Naive thymus-derived CD4-positive, alpha-beta T cell (primary cell): ENCODE measurements at regions not wholly inside any gene's neighbourhood (a gene's known extent, or its start where the extent isn't known, plus 50 kb on each side); places are given as distances from the start of the nearest gene placed in this dataset.
"Not testable (repeated sequence)": the region's sequence is repeated elsewhere in the genome, so short reads cannot be mapped to it uniquely, and the experiment has no call there.

Experiments
- ATAC-seq: fragments of 150-1000 bp; cut with Tn5 transposase; 2 replicates; pipeline ENCODE4 v1.10.0; 2021; ENCODE audit warnings: mild to moderate bottlenecking, moderate library complexity
- CTCF ChIA-PET: fragments of 350-600 bp; sonication (Branson Sonifier 250); formaldehyde crosslinking; loops from one replicate; lab custom pipeline; 2021; ENCODE audit warnings: antibody characterized with exemption; lab: Charles Lee
- POLR2A ChIA-PET: fragments of 350-600 bp; sonication (Branson Sonifier 250); formaldehyde crosslinking; loops from one replicate; lab custom pipeline; 2021; ENCODE audit warnings: antibody characterized with exemption, inconsistent platforms; lab: Charles Lee
- DNase-seq, 9 donors: peaks; one replicate each; pipeline versions ENCODE4 v3.0.0 to v3.0.0-alpha.2; 2020 to 2022; ENCODE audit warnings: mixed read lengths in 1 of 9
- H3K27ac ChIP-seq: one replicate; pipeline ENCODE4 v1.7.0; 2013; ENCODE audit warnings: mild to moderate bottlenecking, low read depth, low read length, moderate library complexity
- H3K27me3 ChIP-seq, 2 donors: one replicate each; pipeline ENCODE4 v1.7.0; 2013; ENCODE audit warnings: low read length in 2 of 2, mild to moderate bottlenecking in 2 of 2, moderate library complexity in 2 of 2; ENCODE audit not compliant: control insufficient read depth in 2 of 2, insufficient read depth in 2 of 2
- H3K36me3 ChIP-seq, 3 experiments: 1 replicate in 2 of 3; 2 replicates in 1 of 3; pipeline ENCODE4 v1.7.0; 2013; ENCODE audit warnings: low read length in 3 of 3, mild to moderate bottlenecking in 3 of 3, moderate library complexity in 1 of 3; ENCODE audit not compliant: insufficient read depth in 3 of 3, control insufficient read depth in 2 of 3
- H3K4me1 ChIP-seq, 2 donors: one replicate each; pipeline ENCODE4 v1.7.0; 2013; ENCODE audit warnings: low read length in 2 of 2, mild to moderate bottlenecking in 2 of 2, moderate library complexity in 1 of 2; ENCODE audit not compliant: control insufficient read depth in 2 of 2, insufficient read depth in 2 of 2
- H3K4me3 ChIP-seq: 2 replicates; pipeline ENCODE4 v1.7.0; 2013; ENCODE audit warnings: mild to moderate bottlenecking, low read length
- H3K9me3 ChIP-seq, 3 experiments: 1 replicate in 2 of 3; 2 replicates in 1 of 3; pipeline ENCODE4 v1.7.0; 2013; ENCODE audit warnings: low read length in 3 of 3; ENCODE audit not compliant: control insufficient read depth in 2 of 3
- H3K27ac Mint-ChIP-seq, 9 donors: one replicate each; pipeline ENCODE4 v1.8.0; 2020 to 2022; ENCODE audit warnings: mixed read lengths in 9 of 9, mild to moderate bottlenecking in 8 of 9, moderate library complexity in 5 of 9, inconsistent platforms in 2 of 9
- H3K27me3 Mint-ChIP-seq, 5 donors: one replicate each; pipeline ENCODE4 v1.8.0; 2021 to 2022; ENCODE audit warnings: mixed read lengths in 5 of 5, mild to moderate bottlenecking in 1 of 5
- H3K36me3 Mint-ChIP-seq, 5 donors: one replicate each; pipeline ENCODE4 v1.8.0; 2020 to 2022; ENCODE audit warnings: mixed read lengths in 5 of 5, mild to moderate bottlenecking in 3 of 5, inconsistent platforms in 1 of 5
- H3K4me1 Mint-ChIP-seq, 7 donors: one replicate each; pipeline ENCODE4 v1.8.0; 2020 to 2022; ENCODE audit warnings: mixed read lengths in 7 of 7, mild to moderate bottlenecking in 3 of 7, inconsistent platforms in 1 of 7
- H3K4me3 Mint-ChIP-seq, 10 donors: one replicate each; pipeline ENCODE4 v1.8.0; 2020 to 2022; ENCODE audit warnings: mild to moderate bottlenecking in 10 of 10, mixed read lengths in 10 of 10, moderate library complexity in 6 of 10, inconsistent platforms in 2 of 10
- H3K9me3 Mint-ChIP-seq, 11 donors: one replicate each; pipeline ENCODE4 v1.8.0; 2020 to 2022; ENCODE audit warnings: mixed read lengths in 11 of 11, mild to moderate bottlenecking in 4 of 11, inconsistent platforms in 1 of 11, moderate library complexity in 1 of 11
- intact Hi-C, 2 donors: fragments of 100-400 bp; cut with micrococcal nuclease; formaldehyde crosslinking; loops; one replicate each; pipeline ENCODE4 v1.15.1; 2023

DNA sequence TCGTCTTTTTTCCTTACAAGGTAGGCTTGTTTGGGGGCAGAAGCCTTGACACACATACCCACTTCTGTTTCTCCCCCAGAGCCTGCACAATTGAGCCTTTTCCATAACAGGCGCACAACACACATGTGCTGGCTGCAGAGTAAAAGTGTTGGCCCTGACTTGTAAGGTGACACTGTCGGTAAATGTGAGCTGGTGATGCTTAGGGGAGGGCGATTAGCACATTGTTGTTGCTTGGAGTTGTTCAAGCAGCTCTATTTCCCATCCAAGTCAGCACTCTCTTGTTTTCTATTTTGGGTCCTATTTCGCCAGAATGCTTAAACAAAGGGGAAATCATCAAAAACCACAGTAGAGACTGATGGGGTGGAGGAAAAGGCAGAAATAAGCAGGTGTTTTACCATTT is 51.9 kb upstream of the PTPRJ start:
- Mint-ChIP-seq H3K27me3 (peaks cover 0 to 2% (median 0%) of the 10 kb centered on the region in 5 donors), H3K36me3 (no peaks in the 10 kb centered on the region), H3K4me1 (peaks cover 6 to 26% (median 15%) of the 10 kb centered on the region in 7 donors), H3K4me3 (peak overlapping the region in 4 of 10 donors; percentile 1 to 37 (median 16)), H3K27ac (peak overlapping the region in 2 of 9 donors; percentile 1 to 77), H3K9me3 (no peaks in the 10 kb centered on the region)
- Histone ChIP-seq H3K4me3 (no peak overlapping the region), H3K9me3 (no peaks in the 10 kb centered on the region), H3K36me3 (no peaks in the 10 kb centered on the region), H3K4me1 (peaks cover 0 to 5% of the 10 kb centered on the region in 2 donors), H3K27me3 (no peaks in the 10 kb centered on the region), H3K27ac (no peak overlapping the region)
- ATAC-seq (peak; percentile 22), DNase-seq (no peak)
- intact Hi-C loops = no loop called here
- ChIA-PET POLR2A (no interaction called here), CTCF (no interaction called here)

DNA sequence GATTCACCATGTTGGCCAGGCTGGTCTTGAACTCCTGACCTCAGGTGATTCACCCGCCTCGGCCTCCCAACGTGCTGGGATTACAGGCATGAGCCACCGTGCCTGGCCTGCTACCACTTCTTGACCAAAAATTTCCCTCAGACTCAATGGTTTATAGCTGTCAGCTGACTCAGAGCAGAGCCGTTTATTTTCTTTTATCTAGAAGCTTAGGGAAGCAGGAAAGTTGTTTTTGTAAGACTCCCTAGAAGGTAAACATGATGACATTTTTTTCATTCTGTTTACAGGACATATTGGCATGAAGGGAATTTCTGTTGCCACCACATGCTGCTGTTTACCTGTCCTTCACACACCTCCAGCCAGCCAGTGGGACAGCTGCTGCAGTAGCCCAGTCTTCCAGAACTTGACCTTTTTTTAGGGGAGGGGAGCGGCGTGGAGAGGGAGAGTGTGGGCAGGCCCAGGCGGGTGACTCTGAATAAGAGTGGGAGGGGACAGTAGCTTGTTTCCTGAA is 56.1 kb upstream of the PTPRJ start:
- no peak overlapping the region for H3K27ac ChIP-seq
- ATAC-seq (no peak), DNase-seq (no peak)
- no peaks in the 10 kb centered on the region for H3K27me3 ChIP-seq
- H3K36me3 Mint-ChIP-seq = peaks cover 0 to 2% (median 0%) of the 10 kb centered on the region in 5 donors
- intact Hi-C loops = loop anchor here (5.0 kb wide), 2 partner anchors 37 to 62 kb away; no protein-coding TSS in a partner anchor
- H3K9me3 ChIP-seq = no peaks in the 10 kb centered on the region
- H3K4me3 Mint-ChIP-seq = peak overlapping the region in 1 of 10 donors; percentile 5
- ChIA-PET CTCF (interaction anchor here (1.7 kb wide), 1 partner anchor 185 kb away, joined by 6 read pairs; no protein-coding TSS in a partner anchor), POLR2A (interaction anchor here (1.1 kb wide), 1 partner anchor 9 kb away, joined by 4 read pairs; no protein-coding TSS in a partner anchor)
- H3K9me3 Mint-ChIP-seq = no peaks in the 10 kb centered on the region
- peaks cover 28 to 50% (median 42%) of the 10 kb centered on the region in 7 donors for H3K4me1 Mint-ChIP-seq
- peaks cover 23 to 27% of the 10 kb centered on the region in 2 donors for H3K4me1 ChIP-seq
- no peak overlapping the region for H3K4me3 ChIP-seq
- H3K27me3 Mint-ChIP-seq = peaks cover 0 to 2% (median 0%) of the 10 kb centered on the region in 5 donors
- H3K27ac Mint-ChIP-seq = peak overlapping the region in 2 of 9 donors; percentile 50 to 74
- H3K36me3 ChIP-seq = no peaks in the 10 kb centered on the region

DNA sequence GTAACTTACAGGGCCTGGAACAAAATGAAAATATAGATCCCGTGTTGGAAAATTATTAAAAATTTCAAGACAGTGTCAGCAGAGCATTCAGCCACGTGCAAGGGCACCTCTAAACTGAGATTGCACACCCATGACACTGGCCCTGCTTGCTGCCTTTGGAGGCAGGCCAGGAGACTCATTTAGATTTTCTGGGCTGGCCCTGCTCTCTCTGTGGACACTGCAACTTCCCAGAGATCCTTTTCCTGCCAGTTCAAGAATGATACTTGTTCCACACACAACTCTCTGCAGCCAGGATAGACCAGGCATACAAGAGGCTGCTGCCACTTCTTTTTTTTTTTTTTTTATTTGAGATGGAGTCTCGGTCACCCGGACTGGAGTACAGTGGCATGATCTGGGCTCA is 56.7 kb upstream of the PTPRJ start:
- intact Hi-C loops = loop anchor here (5.0 kb wide), 2 partner anchors 36 to 61 kb away; no protein-coding TSS in a partner anchor
- peak overlapping the region in 1 of 9 donors; percentile 74 for H3K27ac Mint-ChIP-seq

DNA sequence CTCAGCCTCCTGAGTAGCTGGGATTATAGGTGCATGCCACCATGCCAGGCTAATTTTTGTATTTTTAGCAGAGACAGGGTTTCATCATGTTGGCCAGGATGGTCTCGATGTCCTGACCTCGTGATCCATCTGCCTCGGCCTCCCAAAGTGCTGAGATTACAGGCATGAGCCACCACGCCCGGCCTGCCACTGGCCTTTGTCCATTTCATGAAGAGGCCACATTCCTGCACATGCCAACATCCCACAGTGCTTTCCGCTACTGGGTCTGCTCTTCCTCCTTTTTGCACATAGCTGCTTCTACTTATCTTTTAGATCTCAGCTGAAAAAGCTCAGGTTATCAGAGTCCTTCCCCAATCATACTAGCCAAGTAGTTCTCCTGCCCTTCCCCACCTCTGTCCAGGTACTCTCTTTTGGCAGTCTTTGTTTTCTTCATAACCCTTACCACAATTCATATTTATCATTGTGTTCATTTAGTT is 59.2 kb upstream of the PTPRJ start:
- H3K4me1 ChIP-seq = peaks cover 28 to 32% of the 10 kb centered on the region in 2 donors
- not testable (repeated sequence) for H3K9me3 ChIP-seq

More for the DNA sequence above, 56.7 kb upstream of the PTPRJ start:
- Mint-ChIP-seq H3K36me3 (peaks cover 0 to 2% (median 0%) of the 10 kb centered on the region in 5 donors), H3K27me3 (peaks cover 0 to 2% (median 0%) of the 10 kb centered on the region in 5 donors), H3K4me3 (no peak overlapping the region), H3K9me3 (no peaks in the 10 kb centered on the region), H3K4me1 (peaks cover 33 to 52% (median 45%) of the 10 kb centered on the region in 7 donors)
- Histone ChIP-seq H3K27me3 (no peaks in the 10 kb centered on the region), H3K4me1 (peaks cover 26 to 29% of the 10 kb centered on the region in 2 donors), H3K27ac (no peak overlapping the region), H3K4me3 (no peak overlapping the region), H3K36me3 (no peaks in the 10 kb centered on the region), H3K9me3 (no peaks in the 10 kb centered on the region)
- DNase-seq (no peak), ATAC-seq (no peak)
- ChIA-PET POLR2A (interaction anchor here (1.1 kb wide), 1 partner anchor 8 kb away, joined by 4 read pairs; no protein-coding TSS in a partner anchor), CTCF (interaction anchor here (0.6 to 1.7 kb wide), 2 partner anchors 127 to 186 kb away, joined by 3 to 6 read pairs; no protein-coding TSS in a partner anchor)

DNA sequence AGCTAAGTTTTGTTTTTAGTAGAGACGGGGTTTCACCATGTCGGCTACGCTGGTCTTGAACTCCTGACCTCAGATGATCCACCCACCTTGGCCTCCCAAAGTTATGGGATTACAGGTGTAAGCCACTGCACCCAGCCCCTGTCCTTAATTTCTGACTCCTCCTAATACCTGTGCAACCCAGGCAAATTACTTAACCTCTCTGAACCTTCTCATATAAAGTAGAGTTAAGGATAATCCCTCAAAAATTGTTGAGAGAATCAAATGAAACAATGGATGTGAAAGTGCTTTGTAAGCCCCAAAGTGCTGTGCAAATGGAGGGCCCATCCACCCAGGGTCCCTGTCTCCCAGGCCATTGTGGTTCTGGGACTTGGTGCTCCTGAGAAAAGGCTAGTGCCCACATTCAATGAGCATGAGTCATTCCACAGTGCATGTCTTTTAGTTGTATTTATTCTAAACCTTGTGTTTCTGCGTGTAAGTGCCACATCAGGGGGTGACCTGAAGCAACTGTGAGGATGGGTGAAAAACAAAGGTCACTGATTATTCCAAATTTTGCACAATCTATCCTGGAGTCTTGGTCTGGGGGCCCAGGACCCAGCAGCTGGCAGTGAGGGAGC is 61.4 kb upstream of the PTPRJ start:
- intact Hi-C loops = no loop called here
- H3K9me3 ChIP-seq = no peaks in the 10 kb centered on the region
- no peak for DNase-seq
- peaks cover 27 to 75% (median 61%) of the 10 kb centered on the region in 7 donors for H3K4me1 Mint-ChIP-seq
- H3K4me1 ChIP-seq = peaks cover 39 to 42% of the 10 kb centered on the region in 2 donors
- POLR2A ChIA-PET = interaction anchor here (0.6 to 1.8 kb wide), 4 partner anchors 17 to 346 kb away, joined by 3 to 4 read pairs (median 3); no protein-coding TSS in a partner anchor
- no peaks in the 10 kb centered on the region for H3K36me3 ChIP-seq
- CTCF ChIA-PET = interaction anchor here (0.7 kb wide), 1 partner anchor 11 kb away, joined by 3 read pairs; no protein-coding TSS in a partner anchor
- H3K36me3 Mint-ChIP-seq = peaks cover 0 to 2% (median 0%) of the 10 kb centered on the region in 5 donors
- no peaks in the 10 kb centered on the region for H3K27me3 ChIP-seq
- peak overlapping the region in 7 of 9 donors; percentile 60 to 87 (median 83) for H3K27ac Mint-ChIP-seq
- no peak overlapping the region for H3K4me3 ChIP-seq
- no peak for ATAC-seq
- peak overlapping the region in 5 of 10 donors; percentile 4 to 75 (median 39) for H3K4me3 Mint-ChIP-seq
- no peak overlapping the region for H3K27ac ChIP-seq
- no peaks in the 10 kb centered on the region for H3K27me3 Mint-ChIP-seq
- no peaks in the 10 kb centered on the region for H3K9me3 Mint-ChIP-seq

More for the DNA sequence above, 59.2 kb upstream of the PTPRJ start:
- not testable (repeated sequence) for H3K9me3 Mint-ChIP-seq, H3K27me3 Mint-ChIP-seq, DNase-seq, H3K36me3 Mint-ChIP-seq, H3K36me3 ChIP-seq, H3K27me3 ChIP-seq, ATAC-seq, H3K27ac ChIP-seq, H3K4me3 ChIP-seq
- Mint-ChIP-seq H3K4me3 (peak overlapping the region; percentile 10 to 82 (median 72)), H3K27ac (peak overlapping the region; percentile 5 to 94 (median 82)), H3K4me1 (peaks cover 27 to 60% (median 49%) of the 10 kb centered on the region in 7 donors)
- POLR2A ChIA-PET = interaction anchor here (1.3 kb wide), 2 partner anchors 9 to 36 kb away, joined by 3 to 4 read pairs; no protein-coding TSS in a partner anchor
- intact Hi-C loops = loop anchor here (5.0 kb wide), 2 partner anchors 34 to 59 kb away; no protein-coding TSS in a partner anchor
- CTCF ChIA-PET = interaction anchor here (0.6 to 2.2 kb wide), 6 partner anchors 9 to 124 kb away, joined by 3 to 13 read pairs (median 4); no protein-coding TSS in a partner anchor

DNA sequence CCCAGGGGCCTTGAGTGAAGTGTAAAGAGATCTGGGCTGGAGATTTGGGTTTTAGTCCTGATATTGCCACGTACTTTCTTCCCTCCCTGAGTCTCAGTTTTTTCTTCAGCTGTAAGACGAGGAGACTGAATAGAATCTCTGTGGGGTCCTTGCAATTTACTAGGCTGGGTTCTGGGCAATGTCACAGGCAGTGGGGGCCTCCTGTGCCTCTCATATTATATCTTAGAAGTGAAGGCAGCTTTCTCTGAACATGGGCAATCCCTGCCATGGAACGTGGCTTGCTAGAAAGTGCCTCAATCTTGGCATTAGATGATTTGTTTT is 62.0 kb upstream of the PTPRJ start:
- Mint-ChIP-seq H3K4me1 (peaks cover 27 to 78% (median 65%) of the 10 kb centered on the region in 7 donors), H3K27ac (peak overlapping the region in 8 of 9 donors; percentile 4 to 86 (median 61)), H3K36me3 (peaks cover 0 to 2% (median 0%) of the 10 kb centered on the region in 5 donors), H3K9me3 (no peaks in the 10 kb centered on the region), H3K4me3 (peak overlapping the region in 1 of 10 donors; percentile 24), H3K27me3 (no peaks in the 10 kb centered on the region)
- Histone ChIP-seq H3K27me3 (no peaks in the 10 kb centered on the region), H3K36me3 (no peaks in the 10 kb centered on the region), H3K27ac (no peak overlapping the region), H3K9me3 (no peaks in the 10 kb centered on the region), H3K4me3 (no peak overlapping the region), H3K4me1 (peaks cover 39 to 42% of the 10 kb centered on the region in 2 donors)
- ATAC-seq (no peak), DNase-seq (no peak)
- ChIA-PET CTCF (interaction anchor here (0.7 kb wide), 1 partner anchor 11 kb away, joined by 3 read pairs; no protein-coding TSS in a partner anchor), POLR2A (interaction anchor here (0.6 to 1.8 kb wide), 2 partner anchors 29 to 51 kb away, joined by 3 to 4 read pairs; no protein-coding TSS in a partner anchor)
- intact Hi-C loops = no loop called here
